B cell (primary cell): ENCODE measurements at regions not wholly inside any gene's neighbourhood (a gene's known extent, or its start where the extent isn't known, plus 50 kb on each side); places are given as distances from the start of the nearest gene placed in this dataset.

Experiments
- ATAC-seq: fragments of 200-7000 bp; cut with Tn5 transposase; one replicate; pipeline ENCODE4 v1.10.0; 2021; ENCODE audit warnings: low read depth, mild to moderate bottlenecking, moderate number of reproducible peaks, moderate library complexity
- CTCF ChIA-PET: fragments of 350-600 bp; sonication (Branson Sonifier 250); formaldehyde crosslinking; loops from one replicate; lab custom pipeline; 2021; ENCODE audit warnings: antibody characterized with exemption, inconsistent platforms; lab: Charles Lee
- POLR2A ChIA-PET: fragments of 350-600 bp; sonication (Branson Sonifier 250); formaldehyde crosslinking; loops from one replicate; lab custom pipeline; 2021; ENCODE audit warnings: antibody characterized with exemption; lab: Charles Lee
- DNase-seq: peaks from one replicate; pipeline ENCODE4 v3.0.0; 2013
- H2AFZ ChIP-seq: 2 replicates; pipeline ENCODE4 v1.6.1; 2012; ENCODE audit warnings: mild to moderate bottlenecking, low read depth, low read length; ENCODE audit not compliant: insufficient read depth, poor library complexity, severe bottlenecking
- H3K27ac ChIP-seq, 2 donors: 1 replicate in 1 of 2; 2 replicates in 1 of 2; pipeline ENCODE4 v1.5.1; 2012 to 2013; ENCODE audit warnings: low read length in 2 of 2, mild to moderate bottlenecking in 2 of 2, moderate library complexity in 1 of 2
- H3K27me3 ChIP-seq, 4 experiments: fragments of 200-600 bp in 1 of 4; sonication (generic) in 1 of 4; replicated peaks in 1 of 4; 1 replicate in 2 of 4; 2 replicates in 2 of 4; pipeline versions ENCODE4 v1.6.1 to v1.7.0; 2013 to 2016; ENCODE audit warnings: low read length in 3 of 4, mild to moderate bottlenecking in 2 of 4, mixed read lengths in 1 of 4, moderate library complexity in 1 of 4; ENCODE audit not compliant: insufficient read depth in 4 of 4, control insufficient read depth in 3 of 4; ENCODE audit errors: control extremely low read depth in 1 of 4
- H3K36me3 ChIP-seq, 2 experiments: replicated peaks in 1 of 2; 1 replicate in 1 of 2; 2 replicates in 1 of 2; pipeline versions ENCODE4 v1.6.1 to v1.7.1; 2013; ENCODE audit warnings: low read length in 1 of 2; ENCODE audit not compliant: insufficient read depth in 2 of 2, control insufficient read depth in 1 of 2; ENCODE audit errors: control extremely low read depth in 1 of 2, extremely low read depth in 1 of 2
- H3K4me1 ChIP-seq, 2 donors: fragments of 200-600 bp in 1 of 2; sonication (generic) in 1 of 2; 1 replicate in 1 of 2; 2 replicates in 1 of 2; pipeline versions ENCODE4 v1.5.1 to v1.6.1; 2013 to 2017; ENCODE audit warnings: low read length in 2 of 2; ENCODE audit not compliant: control insufficient read depth in 2 of 2, insufficient read depth in 2 of 2
- H3K4me2 ChIP-seq: replicated peaks from 2 replicates; pipeline ENCODE3; 2012; ENCODE audit warnings: mild to moderate bottlenecking, low read depth, low read length; ENCODE audit not compliant: poor library complexity, severe bottlenecking
- H3K4me3 ChIP-seq, 5 experiments: fragments of 200-600 bp in 1 of 5; sonication (generic) in 1 of 5; 1 replicate in 3 of 5; 2 replicates in 2 of 5; pipeline versions ENCODE4 v1.5.1 to v1.7.0; 2011 to 2016; ENCODE audit warnings: low read length in 4 of 5, mild to moderate bottlenecking in 4 of 5, low read depth in 2 of 5, control low read depth in 1 of 5, moderate library complexity in 1 of 5; ENCODE audit not compliant: insufficient read depth in 1 of 5; ENCODE audit errors: control extremely low read depth in 1 of 5, extremely low read depth in 1 of 5
- H3K79me2 ChIP-seq: fragments of 200-600 bp; sonication (generic); one replicate; pipeline ENCODE4 v1.6.0; 2016; ENCODE audit warnings: low read length; ENCODE audit not compliant: control insufficient read depth, insufficient read depth
- H3K9ac ChIP-seq: fragments of 200-600 bp; sonication (generic); 2 replicates; pipeline ENCODE4 v1.6.1; 2017; ENCODE audit warnings: mild to moderate bottlenecking, low read length, moderate library complexity
- H3K9me3 ChIP-seq, 3 donors: one replicate each; pipeline versions ENCODE4 v1.6.1 to v1.7.1; 2013; ENCODE audit warnings: low read length in 2 of 3; ENCODE audit not compliant: control insufficient read depth in 2 of 3, insufficient read depth in 1 of 3; ENCODE audit errors: control extremely low read depth in 1 of 3
- H4K20me1 ChIP-seq: 2 replicates; pipeline ENCODE4 v1.6.0; 2012; ENCODE audit warnings: mild to moderate bottlenecking, low read length; ENCODE audit not compliant: insufficient read depth, control insufficient read depth, poor library complexity, severe bottlenecking
- H3K27ac Mint-ChIP-seq: one replicate; pipeline ENCODE4 v1.8.0; 2021; ENCODE audit warnings: mixed read lengths
- H3K27me3 Mint-ChIP-seq: one replicate; pipeline ENCODE4 v1.8.0; 2021; ENCODE audit warnings: mixed read lengths
- H3K4me1 Mint-ChIP-seq: one replicate; pipeline ENCODE4 v1.8.0; 2021; ENCODE audit warnings: mixed read lengths
- H3K4me3 Mint-ChIP-seq: one replicate; pipeline ENCODE4 v1.8.0; 2021; ENCODE audit warnings: mixed read lengths
- H3K9me3 Mint-ChIP-seq: one replicate; pipeline ENCODE4 v1.8.0; 2022; ENCODE audit warnings: mixed read lengths; ENCODE audit not compliant: insufficient read depth
- CTCF ChIP-seq: fragments of 200-600 bp; IDR thresholded peaks from one replicate; pipeline ENCODE4 v1.8.0; 2022; ENCODE audit warnings: antibody characterized with exemption, mild to moderate bottlenecking
- EZH2 ChIP-seq: IDR thresholded peaks from 2 replicates; pipeline ENCODE4 v1.6.1; 2012; ENCODE audit warnings: borderline replicate concordance, low read depth, mild to moderate bottlenecking, moderate library complexity, low read length; ENCODE audit not compliant: insufficient read depth, poor library complexity, severe bottlenecking
- WGBS: methylation state at CpG from one replicate; pipeline ENCODE4 v1.1.5; 2013; ENCODE audit warnings: missing lambda C conversion rate; ENCODE audit not compliant: insufficient coverage; 5-methylcytosine and 5-hydroxymethylcytosine counted together
- intact Hi-C: fragments of 100-400 bp; cut with micrococcal nuclease; formaldehyde crosslinking; loops from one replicate; pipeline ENCODE4 v1.10.0; 2022

GRCh38 chr2:228902176-228902575, 368.9 kb downstream of the PID1 start:
- no peaks in the 10 kb centered on the region for H3K9me3 Mint-ChIP-seq
- ChIA-PET POLR2A (no interaction called here), CTCF (no interaction called here)
- no peaks in the 10 kb centered on the region for H3K36me3 ChIP-seq
- H3K4me1 ChIP-seq, result no peaks in the 10 kb centered on the region
- DNase-seq (no peak), ATAC-seq (no peak)
- H3K27me3 ChIP-seq, result no peaks in the 10 kb centered on the region
- no peak overlapping the region for H3K27ac Mint-ChIP-seq
- no peak overlapping the region for H3K4me3 Mint-ChIP-seq
- no peak for TF ChIP-seq EZH2
- no peak for TF ChIP-seq CTCF
- H2AFZ ChIP-seq, result no peak overlapping the region
- H3K27ac ChIP-seq, result no peak overlapping the region
- no peaks in the 10 kb centered on the region for H3K9me3 ChIP-seq
- H3K4me2 ChIP-seq, result no peak overlapping the region
- intact Hi-C loops, result no loop called here
- H3K4me3 ChIP-seq, result no peak overlapping the region
- no peak overlapping the region for H3K9ac ChIP-seq
- no peaks in the 10 kb centered on the region for H3K79me2 ChIP-seq
- H3K4me1 Mint-ChIP-seq, result no peaks in the 10 kb centered on the region
- H4K20me1 ChIP-seq, result no peaks in the 10 kb centered on the region
- WGBS, result no CpG with 5 or more reads among the region's 3 CpGs
- H3K27me3 Mint-ChIP-seq, result no peaks in the 10 kb centered on the region

- H3K79me2 ChIP-seq, result no peaks in the 10 kb centered on the region
- H3K27me3 ChIP-seq, result no peaks in the 10 kb centered on the region
- no peaks in the 10 kb centered on the region for H3K4me1 ChIP-seq
- no peak overlapping the region for H3K9ac ChIP-seq
- H4K20me1 ChIP-seq, result no peaks in the 10 kb centered on the region
- DNase-seq (no peak), ATAC-seq (no peak)
- H3K9me3 Mint-ChIP-seq, result no peaks in the 10 kb centered on the region
- H3K27me3 Mint-ChIP-seq, result no peaks in the 10 kb centered on the region
- H3K36me3 ChIP-seq, result no peaks in the 10 kb centered on the region
- ChIA-PET CTCF (no interaction called here), POLR2A (no interaction called here)
- no peak overlapping the region for H3K4me3 ChIP-seq
- WGBS, result no CpG with 5 or more reads among the region's 1 CpG
- TF ChIP-seq CTCF (no peak), EZH2 (no peak)
- no peaks in the 10 kb centered on the region for H3K4me1 Mint-ChIP-seq
- H2AFZ ChIP-seq, result no peak overlapping the region
- no peaks in the 10 kb centered on the region for H3K9me3 ChIP-seq
- H3K4me3 Mint-ChIP-seq, result no peak overlapping the region
- no peak overlapping the region for H3K27ac Mint-ChIP-seq
- H3K27ac ChIP-seq, result no peak overlapping the region
- intact Hi-C loops, result no loop called here
- H3K4me2 ChIP-seq, result no peak overlapping the region
Observed at GRCh38 chr2:228901531-228901930, 369.6 kb downstream of the PID1 start.
